Parathyroid adenoma (tissue), 2 donors: ENCODE measurements at regions not wholly inside any gene's neighbourhood (a gene's known extent, or its start where the extent isn't known, plus 50 kb on each side); places are given as distances from the start of the nearest gene placed in this dataset.

ENCODE experiments used
- H2AFZ ChIP-seq: fragments of 300-600 bp; sonication (generic); one replicate; pipeline ENCODE4 v1.7.0; 2017; ENCODE audit warnings: antibody characterized with exemption, mild to moderate bottlenecking
- H3K27ac ChIP-seq: fragments of 300-600 bp; sonication (generic); one replicate; pipeline ENCODE4 v1.7.0; 2017
- H3K27me3 ChIP-seq: fragments of 300-600 bp; sonication (generic); one replicate; pipeline ENCODE4 v1.7.0; 2017; ENCODE audit warnings: low read length; ENCODE audit not compliant: control insufficient read depth, insufficient read depth
- H3K36me3 ChIP-seq: fragments of 300-600 bp; sonication (generic); one replicate; pipeline ENCODE4 v1.7.0; 2017; ENCODE audit warnings: low read length; ENCODE audit not compliant: control insufficient read depth, insufficient read depth
- H3K4me1 ChIP-seq: fragments of 300-600 bp; sonication (generic); one replicate; pipeline ENCODE4 v1.7.0; 2017; ENCODE audit warnings: control low read depth
- H3K4me2 ChIP-seq: fragments of 300-600 bp; sonication (generic); one replicate; pipeline ENCODE4 v1.7.0; 2017; ENCODE audit warnings: low read length
- H3K4me3 ChIP-seq: fragments of 300-600 bp; sonication (generic); one replicate; pipeline ENCODE4 v1.7.0; 2017; ENCODE audit warnings: low read depth, low read length
- H3K79me2 ChIP-seq: fragments of 300-600 bp; sonication (generic); one replicate; pipeline ENCODE4 v1.7.0; 2017; ENCODE audit warnings: control low read depth
- H3K9ac ChIP-seq: fragments of 300-600 bp; sonication (generic); one replicate; pipeline ENCODE4 v1.7.0; 2017; ENCODE audit warnings: mild to moderate bottlenecking
- H3K9me3 ChIP-seq: fragments of 300-600 bp; sonication (generic); one replicate; pipeline ENCODE4 v1.7.0; 2017; ENCODE audit warnings: low read length; ENCODE audit not compliant: control insufficient read depth
- CTCF ChIP-seq: fragments of 300-600 bp; sonication (generic); IDR thresholded peaks from one replicate; pipeline ENCODE4 v1.7.0; 2017; ENCODE audit warnings: antibody characterized with exemption, mild to moderate bottlenecking
- donor health status: primary hyperparathyroidism.

- Histone ChIP-seq H3K9ac (no peak overlapping the region), H3K27me3 (no peaks in the 10 kb centered on the region), H3K36me3 (no peaks in the 10 kb centered on the region), H3K4me1 (no peaks in the 10 kb centered on the region), H3K4me2 (no peak overlapping the region), H3K4me3 (no peak overlapping the region), H3K9me3 (no peaks in the 10 kb centered on the region), H3K79me2 (no peaks in the 10 kb centered on the region), H2AFZ (no peak overlapping the region), H3K27ac (no peak overlapping the region)
- TF ChIP-seq CTCF, result no peak
Observed at GRCh38 chr20:48433178-48433577, 394.6 kb downstream of the PREX1 start.

GRCh38 chr20:48432494-48432832 is 395.3 kb downstream of the PREX1 start:
- TF ChIP-seq CTCF, result no peak
- Histone ChIP-seq H2AFZ (no peak overlapping the region), H3K27ac (no peak overlapping the region)

DNA sequence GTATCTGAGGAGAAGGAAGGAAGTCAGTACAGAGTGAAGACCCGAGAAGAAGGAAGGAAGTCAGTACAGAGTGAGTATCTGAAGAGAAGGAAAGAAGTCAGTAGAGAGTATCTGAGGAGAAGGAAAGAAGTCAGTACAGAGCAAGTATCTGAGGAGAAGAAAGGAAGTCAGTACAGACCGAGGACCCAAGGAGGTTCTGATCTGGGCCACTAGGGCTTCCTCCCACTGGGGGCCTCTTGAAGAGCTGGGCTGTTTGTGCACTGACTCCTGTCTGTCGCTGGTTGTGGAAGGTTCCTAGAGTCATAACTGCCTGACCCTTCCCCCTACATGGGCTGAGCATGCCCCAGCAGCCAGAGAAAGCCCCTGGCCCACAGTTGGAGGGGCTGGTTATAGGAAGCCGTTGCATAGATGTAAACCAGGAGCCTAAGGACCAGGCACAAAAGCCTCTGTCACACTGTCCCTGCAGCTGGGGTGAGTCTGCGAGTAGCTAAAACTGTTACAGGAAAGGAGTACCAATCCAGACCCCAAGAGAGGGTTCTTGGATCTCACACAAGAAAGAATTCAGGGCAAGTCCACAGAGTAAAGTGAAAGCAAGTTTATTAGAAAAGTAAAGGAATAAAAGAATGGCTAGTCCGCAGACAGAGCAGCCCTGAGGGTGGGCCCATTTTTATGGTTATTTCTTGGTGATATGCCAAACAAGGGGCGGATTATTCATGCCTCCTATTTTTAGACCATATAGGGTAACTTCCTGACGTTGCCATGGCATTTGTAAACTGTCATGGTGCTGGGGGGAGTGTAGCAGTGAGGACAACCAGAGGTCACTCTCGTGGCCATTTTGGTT is 395.9 kb downstream of the PREX1 start:
- Histone ChIP-seq H3K9me3 (no peaks in the 10 kb centered on the region), H3K36me3 (no peaks in the 10 kb centered on the region), H3K27ac (no peak overlapping the region), H3K4me1 (no peaks in the 10 kb centered on the region), H3K4me3 (no peak overlapping the region), H2AFZ (no peak overlapping the region), H3K9ac (no peak overlapping the region), H3K27me3 (no peaks in the 10 kb centered on the region), H3K79me2 (no peaks in the 10 kb centered on the region), H3K4me2 (no peak overlapping the region)
- no peak for TF ChIP-seq CTCF

More at GRCh38 chr20:48432494-48432832, 395.3 kb downstream of the PREX1 start:
- no peak overlapping the region for H3K9ac ChIP-seq
- no peaks in the 10 kb centered on the region for H3K9me3 ChIP-seq
- H3K27me3 ChIP-seq, result no peaks in the 10 kb centered on the region
- no peaks in the 10 kb centered on the region for H3K4me1 ChIP-seq
- no peaks in the 10 kb centered on the region for H3K36me3 ChIP-seq
- H3K4me2 ChIP-seq, result no peak overlapping the region
- H3K79me2 ChIP-seq, result no peaks in the 10 kb centered on the region
- H3K4me3 ChIP-seq, result no peak overlapping the region

DNA sequence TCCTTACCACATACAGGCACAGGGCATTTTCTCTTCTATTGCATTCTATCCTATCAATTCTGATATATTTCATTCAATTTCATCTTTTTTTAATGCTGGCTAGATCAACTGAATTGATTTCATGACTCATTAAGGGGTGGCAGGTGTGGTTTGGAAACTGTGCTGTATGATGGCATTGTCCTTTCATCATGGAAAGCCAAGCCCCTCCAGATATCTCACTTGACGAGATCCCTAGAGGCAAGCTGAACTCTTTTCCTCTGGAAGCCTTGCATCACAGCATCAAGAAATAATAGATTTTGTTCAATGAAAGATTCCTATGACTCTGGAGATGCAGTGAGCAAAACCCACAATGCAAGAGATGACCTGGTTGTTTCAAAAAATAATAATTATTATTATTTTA is 401.2 kb downstream of the PREX1 start:
- no peak overlapping the region for H2AFZ ChIP-seq
- H3K27ac ChIP-seq, result no peak overlapping the region
- no peaks in the 10 kb centered on the region for H3K27me3 ChIP-seq
- no peaks in the 10 kb centered on the region for H3K9me3 ChIP-seq
- H3K36me3 ChIP-seq, result no peaks in the 10 kb centered on the region
- H3K4me1 ChIP-seq, result no peaks in the 10 kb centered on the region
- no peaks in the 10 kb centered on the region for H3K79me2 ChIP-seq
- no peak overlapping the region for H3K4me2 ChIP-seq
- no peak overlapping the region for H3K9ac ChIP-seq
- no peak for TF ChIP-seq CTCF
- H3K4me3 ChIP-seq, result no peak overlapping the region
